ENCODE measurements at regions not wholly inside any gene's neighbourhood (a gene's known extent, or its start where the extent isn't known, plus 50 kb on each side); places are given as distances from the start of the nearest gene placed in this dataset.

- TF ChIP-seq CTCF (IDR thresholded peaks at IDR 0.05), result no peak
- Mint-ChIP-seq H3K36me3 (ENCODE audit: low read depth) (no peaks in the 10 kb centered on the region), H3K27me3 (peaks cover 6% of the 10 kb centered on the region), H3K27ac (no peak overlapping the region), H3K4me1 (ENCODE audit: low read depth) (no peaks in the 10 kb centered on the region), H3K9me3 (peaks cover 14% of the 10 kb centered on the region), H3K4me3 (no peak overlapping the region)
- ChIA-PET CTCF (no interaction called here), POLR2A (no interaction called here)
- DNase-seq, result no peak
- no peak for ATAC-seq
- intact Hi-C loops (cut with micrococcal nuclease), result no loop called here
Observed at GRCh38 chr10:124329941-124330340, 88.8 kb downstream of the OAT start.

- Mint-ChIP-seq H3K27ac (no peak overlapping the region), H3K36me3 (ENCODE audit: low read depth) (no peaks in the 10 kb centered on the region), H3K27me3 (peaks cover 6% of the 10 kb centered on the region), H3K4me1 (ENCODE audit: low read depth) (no peaks in the 10 kb centered on the region), H3K9me3 (peaks cover 14% of the 10 kb centered on the region), H3K4me3 (no peak overlapping the region)
- CTCF ChIA-PET, result interaction anchor here (0.9 kb wide), 1 partner anchor 60 kb away, joined by 3 read pairs; no protein-coding TSS in a partner anchor
- intact Hi-C loops (cut with micrococcal nuclease), result no loop called here
- POLR2A ChIA-PET, result no interaction called here
- TF ChIP-seq CTCF (IDR thresholded peaks at IDR 0.05), result no peak
- DNase-seq, result no peak
- no peak for ATAC-seq
Observed at GRCh38 chr10:124329362-124329761, 89.4 kb downstream of the OAT start.

- H3K4me1 Mint-ChIP-seq (ENCODE audit: low read depth), result no peaks in the 10 kb centered on the region
- H3K27me3 Mint-ChIP-seq, result peaks cover 6% of the 10 kb centered on the region
- H3K27ac Mint-ChIP-seq, result no peak overlapping the region
- CTCF ChIA-PET, result interaction anchor here (0.9 kb wide), 1 partner anchor 60 kb away, joined by 3 read pairs; no protein-coding TSS in a partner anchor
- H3K36me3 Mint-ChIP-seq (ENCODE audit: low read depth), result no peaks in the 10 kb centered on the region
- DNase-seq (no peak), ATAC-seq (no peak)
- POLR2A ChIA-PET, result no interaction called here
- intact Hi-C loops (cut with micrococcal nuclease), result no loop called here
- TF ChIP-seq CTCF (IDR thresholded peaks at IDR 0.05), result no peak
- H3K9me3 Mint-ChIP-seq, result peaks cover 14% of the 10 kb centered on the region
- H3K4me3 Mint-ChIP-seq, result no peak overlapping the region
Observed at GRCh38 chr10:124328477-124329220, 90.1 kb downstream of the OAT start.

- peaks cover 3% of the 10 kb centered on the region for H3K9me3 Mint-ChIP-seq
- DNase-seq, result no peak
- TF ChIP-seq CTCF (IDR thresholded peaks at IDR 0.05), result no peak
- peaks cover 3% of the 10 kb centered on the region for H3K27me3 Mint-ChIP-seq
- ChIA-PET POLR2A (no interaction called here), CTCF (no interaction called here)
- H3K4me3 Mint-ChIP-seq, result no peak overlapping the region
- no peak overlapping the region for H3K27ac Mint-ChIP-seq
- no peaks in the 10 kb centered on the region for H3K4me1 Mint-ChIP-seq (ENCODE audit: low read depth)
- ATAC-seq, result no peak
- intact Hi-C loops (cut with micrococcal nuclease), result no loop called here
- no peaks in the 10 kb centered on the region for H3K36me3 Mint-ChIP-seq (ENCODE audit: low read depth)
Observed at GRCh38 chr10:124325998-124326636, 92.6 kb downstream of the OAT start.

GRCh38 chr10:124325633-124325914, 93.1 kb downstream of the OAT start:
- intact Hi-C loops (cut with micrococcal nuclease), result no loop called here
- H3K4me1 Mint-ChIP-seq (ENCODE audit: low read depth), result no peaks in the 10 kb centered on the region
- ChIA-PET CTCF (no interaction called here), POLR2A (no interaction called here)
- DNase-seq, result no peak
- peaks cover 3% of the 10 kb centered on the region for H3K27me3 Mint-ChIP-seq
- TF ChIP-seq CTCF (IDR thresholded peaks at IDR 0.05), result no peak
- ATAC-seq, result no peak
- H3K27ac Mint-ChIP-seq, result no peak overlapping the region
- H3K4me3 Mint-ChIP-seq, result no peak overlapping the region
- no peaks in the 10 kb centered on the region for H3K36me3 Mint-ChIP-seq (ENCODE audit: low read depth)
- no peaks in the 10 kb centered on the region for H3K9me3 Mint-ChIP-seq

All from activated CD8-positive, alpha-beta T cell treated with anti-CD3 and anti-CD28 coated beads for 36 hours (primary cell).